HEK293 (cell line): ENCODE measurements at regions not wholly inside any gene's neighbourhood (a gene's known extent, or its start where the extent isn't known, plus 50 kb on each side); places are given as distances from the start of the nearest gene placed in this dataset.

Experiments
- CTCF ChIA-PET: fragments of 350-600 bp; formaldehyde crosslinking; extraction: SDS; loops from one replicate; lab custom pipeline; 2021; ENCODE audit warnings: antibody characterized with exemption; lab: Yijun Ruan, JAX
- POLR2A ChIA-PET: fragments of 300-600 bp; formaldehyde crosslinking; extraction: SDS; loops from one replicate; lab custom pipeline; 2020; ENCODE audit warnings: antibody characterized with exemption, inconsistent platforms; lab: Yijun Ruan, JAX
- H3K27ac ChIP-seq: fragments of 200-500 bp; sonication (Bioruptor generic); 2 replicates; pipeline ENCODE4 v1.5.1; 2014; ENCODE audit warnings: low read depth, low read length, control low read depth, inconsistent platforms; ENCODE audit errors: extremely low read depth
- H3K36me3 ChIP-seq, 2 experiments: fragments of 200-500 bp in 1 of 2; sonication (Bioruptor generic) in 1 of 2; 1 replicate in 1 of 2; 2 replicates in 1 of 2; pipeline ENCODE4 v1.5.1; 2014 to 2017; ENCODE audit warnings: inconsistent platforms in 2 of 2, low read length in 2 of 2; ENCODE audit not compliant: control insufficient read depth in 2 of 2, insufficient read depth in 1 of 2
- H3K4me1 ChIP-seq: fragments of 200-500 bp; sonication (Bioruptor generic); 2 replicates; pipeline ENCODE4 v1.5.1; 2014; ENCODE audit warnings: mild to moderate bottlenecking, low read length, inconsistent platforms; ENCODE audit not compliant: control insufficient read depth, insufficient read depth
- H3K4me3 ChIP-seq: 2 replicates; pipeline ENCODE4 v1.5.1; 2011; ENCODE audit warnings: low read depth, mild to moderate bottlenecking, control low read depth, low read length, moderate library complexity
- H3K9me3 ChIP-seq: fragments of 200-500 bp; sonication (Bioruptor generic); 2 replicates; pipeline ENCODE4 v1.5.1; 2014; ENCODE audit warnings: low read depth, low read length, inconsistent platforms; ENCODE audit not compliant: control insufficient read depth, insufficient read depth
- HOXA7 ChIP-seq: sonication (generic); formaldehyde crosslinking; IDR thresholded peaks from 2 replicates; pipeline ENCODE4 v1.8.1; 2022; ENCODE audit warnings: missing genetic modification reagents, borderline replicate concordance
- ZBTB1 ChIP-seq: fragments of 450-650 bp; formaldehyde crosslinking; IDR thresholded peaks from 2 replicates; pipeline ENCODE4 v1.5.1; 2016; ENCODE audit warnings: missing biosample characterization, missing genetic modification characterization
- ZBTB48 ChIP-seq: fragments of 450-650 bp; formaldehyde crosslinking; IDR thresholded peaks from 2 replicates; pipeline ENCODE4 v1.5.1; 2016; ENCODE audit warnings: missing biosample characterization, missing genetic modification characterization
- ZNF174 ChIP-seq: fragments of 450-650 bp; formaldehyde crosslinking; IDR thresholded peaks from 2 replicates; pipeline ENCODE4 v1.5.0; 2017; ENCODE audit warnings: missing biosample characterization, mild to moderate bottlenecking, missing genetic modification characterization
- ZNF292 ChIP-seq: fragments of 450-650 bp; formaldehyde crosslinking; IDR thresholded peaks from 2 replicates; pipeline ENCODE4 v1.5.1; 2016; ENCODE audit warnings: low read depth, missing biosample characterization, missing genetic modification characterization, borderline replicate concordance
- ZNF311 ChIP-seq: fragments of 450-650 bp; formaldehyde crosslinking; IDR thresholded peaks from 2 replicates; pipeline ENCODE4 v1.5.1; 2017; ENCODE audit warnings: missing biosample characterization, missing genetic modification characterization, borderline replicate concordance
- ZNF341 ChIP-seq: fragments of 450-650 bp; formaldehyde crosslinking; IDR thresholded peaks from 2 replicates; pipeline ENCODE4; 2016; ENCODE audit warnings: low read depth, missing biosample characterization, missing genetic modification characterization
- ZNF544 ChIP-seq: fragments of 450-650 bp; formaldehyde crosslinking; IDR thresholded peaks from 2 replicates; pipeline ENCODE4 v1.5.0; 2017; ENCODE audit warnings: missing biosample characterization, missing genetic modification characterization
- ZNF585B ChIP-seq: fragments of 450-650 bp; formaldehyde crosslinking; IDR thresholded peaks from 2 replicates; pipeline ENCODE4 v1.5.1; 2016; ENCODE audit warnings: missing biosample characterization, missing genetic modification characterization
- ZNF677 ChIP-seq: fragments of 450-650 bp; IDR thresholded peaks from 2 replicates; pipeline ENCODE4 v1.5.0; 2018; ENCODE audit warnings: missing biosample characterization, mild to moderate bottlenecking, missing genetic modification characterization, moderate library complexity
- ZNF785 ChIP-seq: fragments of 450-650 bp; formaldehyde crosslinking; IDR thresholded peaks from 2 replicates; pipeline ENCODE4 v1.5.1; 2016; ENCODE audit warnings: missing biosample characterization, missing genetic modification characterization
- TF ChIP-seq, protein P1 (sequence below): fragments of 450-650 bp; formaldehyde crosslinking; IDR thresholded peaks from 2 replicates; pipeline ENCODE4 v1.5.1; 2016; ENCODE audit warnings: missing biosample characterization, missing genetic modification characterization
- TF ChIP-seq, protein P2 (sequence below): fragments of 450-650 bp; formaldehyde crosslinking; IDR thresholded peaks from 2 replicates; pipeline ENCODE4 v1.5.1; 2016; ENCODE audit warnings: missing biosample characterization, missing genetic modification characterization
- TF ChIP-seq, protein P3 (sequence below): fragments of 450-650 bp; formaldehyde crosslinking; IDR thresholded peaks from 2 replicates; pipeline ENCODE4 v1.5.1; 2017; ENCODE audit warnings: missing biosample characterization, missing genetic modification characterization
- TF ChIP-seq, protein P4 (sequence below): fragments of 450-650 bp; formaldehyde crosslinking; IDR thresholded peaks from 2 replicates; pipeline ENCODE4 v1.5.1; 2017; ENCODE audit warnings: missing biosample characterization, missing genetic modification characterization
- TF ChIP-seq, protein P5 (sequence below): fragments of 450-650 bp; formaldehyde crosslinking; IDR thresholded peaks from 2 replicates; pipeline ENCODE4 v1.5.1; 2016; ENCODE audit warnings: missing biosample characterization, missing genetic modification characterization
- TF ChIP-seq, protein P6 (sequence below): fragments of 450-650 bp; formaldehyde crosslinking; IDR thresholded peaks from 2 replicates; pipeline ENCODE4 v1.5.1; 2016; ENCODE audit warnings: missing biosample characterization, missing genetic modification characterization

DNA sequence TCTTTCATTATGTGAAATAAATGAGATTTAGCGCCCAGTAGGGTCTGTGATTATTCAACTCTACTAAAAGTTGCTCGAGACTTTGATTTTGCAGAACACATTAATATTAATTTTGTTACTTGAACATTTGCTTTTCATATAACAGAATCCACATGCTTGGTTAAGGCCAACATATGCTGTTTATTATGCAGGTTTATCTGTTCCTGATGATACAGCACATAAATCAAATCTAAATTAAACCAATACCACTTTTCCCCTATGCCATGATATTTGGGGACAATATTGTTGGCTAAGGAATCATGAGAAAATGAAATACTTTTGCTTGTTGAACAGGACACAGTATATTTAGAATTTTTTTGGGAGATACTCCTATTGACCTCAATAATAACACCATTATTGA, 291.1 kb downstream of the USP25 start:
- ChIA-PET CTCF (interaction anchor here (0.7 kb wide), 1 partner anchor 42 kb away, joined by 4 read pairs; no protein-coding TSS in a partner anchor), POLR2A (no interaction called here)
- Histone ChIP-seq H3K4me1 (no peaks in the 10 kb centered on the region), H3K36me3 (no peaks in the 10 kb centered on the region), H3K4me3 (no peak overlapping the region), H3K27ac (no peak overlapping the region), H3K9me3 (no peaks in the 10 kb centered on the region)
- TF ChIP-seq ZNF544 (tag by site-specific recombination), result no peak
- TF ChIP-seq ZNF174 (tag by site-specific recombination), result no peak
- TF ChIP-seq, protein P1, sequence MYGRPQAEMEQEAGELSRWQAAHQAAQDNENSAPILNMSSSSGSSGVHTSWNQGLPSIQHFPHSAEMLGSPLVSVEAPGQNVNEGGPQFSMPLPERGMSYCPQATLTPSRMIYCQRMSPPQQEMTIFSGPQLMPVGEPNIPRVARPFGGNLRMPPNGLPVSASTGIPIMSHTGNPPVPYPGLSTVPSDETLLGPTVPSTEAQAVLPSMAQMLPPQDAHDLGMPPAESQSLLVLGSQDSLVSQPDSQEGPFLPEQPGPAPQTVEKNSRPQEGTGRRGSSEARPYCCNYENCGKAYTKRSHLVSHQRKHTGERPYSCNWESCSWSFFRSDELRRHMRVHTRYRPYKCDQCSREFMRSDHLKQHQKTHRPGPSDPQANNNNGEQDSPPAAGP (tag by site-specific recombination), result no peak
- TF ChIP-seq, protein P2, sequence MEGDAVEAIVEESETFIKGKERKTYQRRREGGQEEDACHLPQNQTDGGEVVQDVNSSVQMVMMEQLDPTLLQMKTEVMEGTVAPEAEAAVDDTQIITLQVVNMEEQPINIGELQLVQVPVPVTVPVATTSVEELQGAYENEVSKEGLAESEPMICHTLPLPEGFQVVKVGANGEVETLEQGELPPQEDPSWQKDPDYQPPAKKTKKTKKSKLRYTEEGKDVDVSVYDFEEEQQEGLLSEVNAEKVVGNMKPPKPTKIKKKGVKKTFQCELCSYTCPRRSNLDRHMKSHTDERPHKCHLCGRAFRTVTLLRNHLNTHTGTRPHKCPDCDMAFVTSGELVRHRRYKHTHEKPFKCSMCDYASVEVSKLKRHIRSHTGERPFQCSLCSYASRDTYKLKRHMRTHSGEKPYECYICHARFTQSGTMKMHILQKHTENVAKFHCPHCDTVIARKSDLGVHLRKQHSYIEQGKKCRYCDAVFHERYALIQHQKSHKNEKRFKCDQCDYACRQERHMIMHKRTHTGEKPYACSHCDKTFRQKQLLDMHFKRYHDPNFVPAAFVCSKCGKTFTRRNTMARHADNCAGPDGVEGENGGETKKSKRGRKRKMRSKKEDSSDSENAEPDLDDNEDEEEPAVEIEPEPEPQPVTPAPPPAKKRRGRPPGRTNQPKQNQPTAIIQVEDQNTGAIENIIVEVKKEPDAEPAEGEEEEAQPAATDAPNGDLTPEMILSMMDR, result no peak

DNA sequence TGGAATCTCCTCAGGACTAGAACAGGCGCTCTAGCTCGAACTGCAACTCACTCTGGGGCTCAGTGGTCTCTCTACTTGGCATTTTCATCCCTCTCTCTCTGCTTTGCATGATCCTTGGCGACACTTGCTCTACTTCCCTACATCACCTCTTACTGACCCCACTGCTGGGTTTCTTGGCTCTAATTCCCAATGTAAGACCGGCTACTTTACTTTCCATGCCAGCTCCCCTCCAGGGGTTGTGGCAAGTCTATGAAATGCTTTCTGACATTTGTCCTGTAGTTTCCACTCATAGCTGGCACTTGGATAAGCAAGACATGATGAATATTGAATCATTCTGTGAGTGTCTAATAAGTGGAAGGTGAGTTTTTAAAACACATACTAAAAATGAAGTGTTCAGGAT, 292.3 kb downstream of the USP25 start:
- no peaks in the 10 kb centered on the region for H3K9me3 ChIP-seq
- ChIA-PET CTCF (no interaction called here), POLR2A (no interaction called here)
- H3K36me3 ChIP-seq, result no peaks in the 10 kb centered on the region
- H3K27ac ChIP-seq, result no peak overlapping the region
- TF ChIP-seq, protein P3, sequence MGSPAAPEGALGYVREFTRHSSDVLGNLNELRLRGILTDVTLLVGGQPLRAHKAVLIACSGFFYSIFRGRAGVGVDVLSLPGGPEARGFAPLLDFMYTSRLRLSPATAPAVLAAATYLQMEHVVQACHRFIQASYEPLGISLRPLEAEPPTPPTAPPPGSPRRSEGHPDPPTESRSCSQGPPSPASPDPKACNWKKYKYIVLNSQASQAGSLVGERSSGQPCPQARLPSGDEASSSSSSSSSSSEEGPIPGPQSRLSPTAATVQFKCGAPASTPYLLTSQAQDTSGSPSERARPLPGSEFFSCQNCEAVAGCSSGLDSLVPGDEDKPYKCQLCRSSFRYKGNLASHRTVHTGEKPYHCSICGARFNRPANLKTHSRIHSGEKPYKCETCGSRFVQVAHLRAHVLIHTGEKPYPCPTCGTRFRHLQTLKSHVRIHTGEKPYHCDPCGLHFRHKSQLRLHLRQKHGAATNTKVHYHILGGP (tag by site-specific recombination), result no peak
- no peak for TF ChIP-seq ZBTB1 (tag by site-specific recombination)
- TF ChIP-seq, protein P4, sequence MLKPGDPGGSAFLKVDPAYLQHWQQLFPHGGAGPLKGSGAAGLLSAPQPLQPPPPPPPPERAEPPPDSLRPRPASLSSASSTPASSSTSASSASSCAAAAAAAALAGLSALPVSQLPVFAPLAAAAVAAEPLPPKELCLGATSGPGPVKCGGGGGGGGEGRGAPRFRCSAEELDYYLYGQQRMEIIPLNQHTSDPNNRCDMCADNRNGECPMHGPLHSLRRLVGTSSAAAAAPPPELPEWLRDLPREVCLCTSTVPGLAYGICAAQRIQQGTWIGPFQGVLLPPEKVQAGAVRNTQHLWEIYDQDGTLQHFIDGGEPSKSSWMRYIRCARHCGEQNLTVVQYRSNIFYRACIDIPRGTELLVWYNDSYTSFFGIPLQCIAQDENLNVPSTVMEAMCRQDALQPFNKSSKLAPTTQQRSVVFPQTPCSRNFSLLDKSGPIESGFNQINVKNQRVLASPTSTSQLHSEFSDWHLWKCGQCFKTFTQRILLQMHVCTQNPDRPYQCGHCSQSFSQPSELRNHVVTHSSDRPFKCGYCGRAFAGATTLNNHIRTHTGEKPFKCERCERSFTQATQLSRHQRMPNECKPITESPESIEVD (tag by site-specific recombination), result no peak
- TF ChIP-seq ZNF785, result no peak
- TF ChIP-seq HOXA7 (CRISPR knock-in tag), result no peak
- TF ChIP-seq ZNF292 (tag by site-specific recombination), result no peak
- TF ChIP-seq ZBTB48 (tag by site-specific recombination), result no peak
- no peak for TF ChIP-seq ZNF311
- TF ChIP-seq ZNF677 (tag by site-specific recombination), result no peak
- TF ChIP-seq ZNF341 (tag by site-specific recombination), result no peak
- TF ChIP-seq, protein P5, sequence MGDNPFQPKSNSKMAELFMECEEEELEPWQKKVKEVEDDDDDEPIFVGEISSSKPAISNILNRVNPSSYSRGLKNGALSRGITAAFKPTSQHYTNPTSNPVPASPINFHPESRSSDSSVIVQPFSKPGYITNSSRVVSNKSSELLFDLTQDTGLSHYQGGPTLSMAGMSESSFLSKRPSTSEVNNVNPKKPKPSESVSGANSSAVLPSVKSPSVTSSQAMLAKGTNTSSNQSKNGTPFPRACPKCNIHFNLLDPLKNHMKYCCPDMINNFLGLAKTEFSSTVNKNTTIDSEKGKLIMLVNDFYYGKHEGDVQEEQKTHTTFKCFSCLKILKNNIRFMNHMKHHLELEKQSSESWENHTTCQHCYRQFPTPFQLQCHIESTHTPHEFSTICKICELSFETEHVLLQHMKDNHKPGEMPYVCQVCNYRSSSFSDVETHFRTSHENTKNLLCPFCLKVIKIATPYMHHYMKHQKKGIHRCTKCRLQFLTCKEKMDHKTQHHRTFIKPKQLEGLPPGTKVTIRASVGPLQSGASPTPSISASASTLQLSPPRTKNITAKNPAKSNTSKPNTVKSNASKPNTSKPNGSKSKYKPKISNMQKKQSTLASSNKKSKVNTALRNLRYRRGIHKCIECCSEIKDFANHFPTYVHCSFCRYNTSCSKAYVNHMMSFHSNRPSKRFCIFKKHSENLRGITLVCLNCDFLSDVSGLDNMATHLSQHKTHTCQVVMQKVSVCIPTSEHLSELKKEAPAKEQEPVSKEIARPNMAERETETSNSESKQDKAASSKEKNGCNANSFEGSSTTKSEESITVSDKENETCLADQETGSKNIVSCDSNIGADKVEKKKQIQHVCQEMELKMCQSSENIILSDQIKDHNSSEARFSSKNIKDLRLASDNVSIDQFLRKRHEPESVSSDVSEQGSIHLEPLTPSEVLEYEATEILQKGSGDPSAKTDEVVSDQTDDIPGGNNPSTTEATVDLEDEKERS (tag by site-specific recombination), result no peak
- no peak for TF ChIP-seq ZNF585B (tag by site-specific recombination)
- TF ChIP-seq, protein P6, sequence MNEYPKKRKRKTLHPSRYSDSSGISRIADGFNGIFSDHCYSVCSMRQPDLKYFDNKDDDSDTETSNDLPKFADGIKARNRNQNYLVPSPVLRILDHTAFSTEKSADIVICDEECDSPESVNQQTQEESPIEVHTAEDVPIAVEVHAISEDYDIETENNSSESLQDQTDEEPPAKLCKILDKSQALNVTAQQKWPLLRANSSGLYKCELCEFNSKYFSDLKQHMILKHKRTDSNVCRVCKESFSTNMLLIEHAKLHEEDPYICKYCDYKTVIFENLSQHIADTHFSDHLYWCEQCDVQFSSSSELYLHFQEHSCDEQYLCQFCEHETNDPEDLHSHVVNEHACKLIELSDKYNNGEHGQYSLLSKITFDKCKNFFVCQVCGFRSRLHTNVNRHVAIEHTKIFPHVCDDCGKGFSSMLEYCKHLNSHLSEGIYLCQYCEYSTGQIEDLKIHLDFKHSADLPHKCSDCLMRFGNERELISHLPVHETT (tag by site-specific recombination), result no peak
- no peaks in the 10 kb centered on the region for H3K4me1 ChIP-seq
- H3K4me3 ChIP-seq, result no peak overlapping the region
